ENCODE measurements at regions not wholly inside any gene's neighbourhood (a gene's known extent, or its start where the extent isn't known, plus 50 kb on each side); places are given as distances from the start of the nearest gene placed in this dataset.

- TF ChIP-seq, protein P1, sequence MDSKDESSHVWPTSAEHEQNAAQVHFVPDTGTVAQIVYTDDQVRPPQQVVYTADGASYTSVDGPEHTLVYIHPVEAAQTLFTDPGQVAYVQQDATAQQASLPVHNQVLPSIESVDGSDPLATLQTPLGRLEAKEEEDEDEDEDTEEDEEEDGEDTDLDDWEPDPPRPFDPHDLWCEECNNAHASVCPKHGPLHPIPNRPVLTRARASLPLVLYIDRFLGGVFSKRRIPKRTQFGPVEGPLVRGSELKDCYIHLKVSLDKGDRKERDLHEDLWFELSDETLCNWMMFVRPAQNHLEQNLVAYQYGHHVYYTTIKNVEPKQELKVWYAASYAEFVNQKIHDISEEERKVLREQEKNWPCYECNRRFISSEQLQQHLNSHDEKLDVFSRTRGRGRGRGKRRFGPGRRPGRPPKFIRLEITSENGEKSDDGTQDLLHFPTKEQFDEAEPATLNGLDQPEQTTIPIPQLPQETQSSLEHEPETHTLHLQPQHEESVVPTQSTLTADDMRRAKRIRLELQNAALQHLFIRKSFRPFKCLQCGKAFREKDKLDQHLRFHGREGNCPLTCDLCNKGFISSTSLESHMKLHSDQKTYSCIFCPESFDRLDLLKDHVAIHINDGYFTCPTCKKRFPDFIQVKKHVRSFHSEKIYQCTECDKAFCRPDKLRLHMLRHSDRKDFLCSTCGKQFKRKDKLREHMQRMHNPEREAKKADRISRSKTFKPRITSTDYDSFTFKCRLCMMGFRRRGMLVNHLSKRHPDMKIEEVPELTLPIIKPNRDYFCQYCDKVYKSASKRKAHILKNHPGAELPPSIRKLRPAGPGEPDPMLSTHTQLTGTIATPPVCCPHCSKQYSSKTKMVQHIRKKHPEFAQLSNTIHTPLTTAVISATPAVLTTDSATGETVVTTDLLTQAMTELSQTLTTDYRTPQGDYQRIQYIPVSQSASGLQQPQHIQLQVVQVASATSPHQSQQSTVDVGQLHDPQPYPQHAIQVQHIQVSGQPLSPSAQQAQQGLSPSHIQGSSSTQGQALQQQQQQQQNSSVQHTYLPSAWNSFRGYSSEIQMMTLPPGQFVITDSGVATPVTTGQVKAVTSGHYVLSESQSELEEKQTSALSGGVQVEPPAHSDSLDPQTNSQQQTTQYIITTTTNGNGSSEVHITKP (IDR thresholded peaks at IDR 0.05; ENCODE audit: partially characterized antibody): peak; percentile 6
- TF ChIP-seq ZNF512 (tag; IDR thresholded peaks at IDR 0.05) (peak; percentile 93), BDP1 (IDR thresholded peaks at IDR 0.05; ENCODE audit: insufficient read depth, insufficient read length) (no peak), FOXO4 (CRISPR knock-in tag; IDR thresholded peaks at IDR 0.05) (no peak), HDAC8 (tag; IDR thresholded peaks at IDR 0.05) (no peak), SMARCA4 (IDR thresholded peaks at IDR 0.05) (0 out of 2 replicates have a peak, but pooled peaks have one; percentile 15), SIRT6 (IDR thresholded peaks at IDR 0.05; ENCODE audit: low read depth, low read length) (no peak), ZSCAN32 (CRISPR knock-in tag; IDR thresholded peaks at IDR 0.05) (no peak), E2F3 (CRISPR knock-in tag; IDR thresholded peaks at IDR 0.05) (no peak), MTA1 (IDR thresholded peaks at IDR 0.05; ENCODE audit: borderline replicate concordance) (0 out of 2 replicates have a peak, but pooled peaks have one; percentile 24), ZNF146 (CRISPR knock-in tag; IDR thresholded peaks at IDR 0.05; ENCODE audit: unreplicated experiment) (no peak), EP300 (IDR thresholded peaks at IDR 0.05; ENCODE audit: low read length) (0 out of 2 replicates have a peak, but pooled peaks have one; percentile 1), ZNF77 (CRISPR knock-in tag; IDR thresholded peaks at IDR 0.05) (no peak), GATA2 (CRISPR knock-in tag; IDR thresholded peaks at IDR 0.05) (no peak)
- TF ChIP-seq, protein P2, sequence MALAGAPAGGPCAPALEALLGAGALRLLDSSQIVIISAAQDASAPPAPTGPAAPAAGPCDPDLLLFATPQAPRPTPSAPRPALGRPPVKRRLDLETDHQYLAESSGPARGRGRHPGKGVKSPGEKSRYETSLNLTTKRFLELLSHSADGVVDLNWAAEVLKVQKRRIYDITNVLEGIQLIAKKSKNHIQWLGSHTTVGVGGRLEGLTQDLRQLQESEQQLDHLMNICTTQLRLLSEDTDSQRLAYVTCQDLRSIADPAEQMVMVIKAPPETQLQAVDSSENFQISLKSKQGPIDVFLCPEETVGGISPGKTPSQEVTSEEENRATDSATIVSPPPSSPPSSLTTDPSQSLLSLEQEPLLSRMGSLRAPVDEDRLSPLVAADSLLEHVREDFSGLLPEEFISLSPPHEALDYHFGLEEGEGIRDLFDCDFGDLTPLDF (CRISPR knock-in tag; IDR thresholded peaks at IDR 0.05): no peak
- TF ChIP-seq, protein P3, sequence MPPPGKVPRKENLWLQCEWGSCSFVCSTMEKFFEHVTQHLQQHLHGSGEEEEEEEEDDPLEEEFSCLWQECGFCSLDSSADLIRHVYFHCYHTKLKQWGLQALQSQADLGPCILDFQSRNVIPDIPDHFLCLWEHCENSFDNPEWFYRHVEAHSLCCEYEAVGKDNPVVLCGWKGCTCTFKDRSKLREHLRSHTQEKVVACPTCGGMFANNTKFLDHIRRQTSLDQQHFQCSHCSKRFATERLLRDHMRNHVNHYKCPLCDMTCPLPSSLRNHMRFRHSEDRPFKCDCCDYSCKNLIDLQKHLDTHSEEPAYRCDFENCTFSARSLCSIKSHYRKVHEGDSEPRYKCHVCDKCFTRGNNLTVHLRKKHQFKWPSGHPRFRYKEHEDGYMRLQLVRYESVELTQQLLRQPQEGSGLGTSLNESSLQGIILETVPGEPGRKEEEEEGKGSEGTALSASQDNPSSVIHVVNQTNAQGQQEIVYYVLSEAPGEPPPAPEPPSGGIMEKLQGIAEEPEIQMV (tag; conservative IDR thresholded peaks at IDR 0.05; ENCODE audit: low read depth): no peak
Measured at GRCh38 chr10:28812384-28813372, 135.4 kb downstream of the BAMBI start (continued).
